Non-pigmented ciliary epithelial cell (primary cell): ENCODE measurements at regions not wholly inside any gene's neighbourhood (a gene's known extent, or its start where the extent isn't known, plus 50 kb on each side); places are given as distances from the start of the nearest gene placed in this dataset.
"Not testable (repeated sequence)": the region's sequence is repeated elsewhere in the genome, so short reads cannot be mapped to it uniquely, and the experiment has no call there.

ENCODE experiments used
- DNase-seq: peaks from one replicate; pipeline ENCODE4 v3.0.0-alpha.2; 2010; ENCODE audit warnings: low read depth

DNA sequence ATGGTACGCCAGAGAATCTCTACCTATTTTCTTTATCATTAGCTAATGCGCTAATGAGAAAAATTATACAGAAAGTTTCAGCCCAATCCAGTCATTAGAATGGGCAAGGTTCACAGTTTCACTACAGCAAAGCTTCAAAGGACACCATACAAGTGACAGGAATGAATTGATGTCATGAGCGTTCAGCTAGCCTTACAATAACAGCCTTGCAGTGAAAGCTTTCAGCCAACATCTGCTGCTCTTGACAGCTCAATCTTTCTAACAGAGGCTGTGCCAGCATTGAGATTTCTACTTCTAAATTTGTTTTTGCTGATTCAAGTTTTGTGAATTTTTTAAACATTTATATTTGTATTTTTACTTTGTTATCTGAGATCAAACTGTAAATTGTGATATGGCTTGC is 302.4 kb upstream of the FAM174A start:
- DNase-seq = no peak

GRCh38 chr5:100188778-100189177 is 346.4 kb upstream of the FAM174A start:
- no peak for DNase-seq

GRCh38 chr5:100188339-100188738 is 346.8 kb upstream of the FAM174A start:
- no peak for DNase-seq

- DNase-seq = no peak
Observed at GRCh38 chr5:100186181-100186580, 349.0 kb upstream of the FAM174A start.

GRCh38 chr5:100182402-100182801 is 352.8 kb upstream of the FAM174A start:
- no peak for DNase-seq

DNA sequence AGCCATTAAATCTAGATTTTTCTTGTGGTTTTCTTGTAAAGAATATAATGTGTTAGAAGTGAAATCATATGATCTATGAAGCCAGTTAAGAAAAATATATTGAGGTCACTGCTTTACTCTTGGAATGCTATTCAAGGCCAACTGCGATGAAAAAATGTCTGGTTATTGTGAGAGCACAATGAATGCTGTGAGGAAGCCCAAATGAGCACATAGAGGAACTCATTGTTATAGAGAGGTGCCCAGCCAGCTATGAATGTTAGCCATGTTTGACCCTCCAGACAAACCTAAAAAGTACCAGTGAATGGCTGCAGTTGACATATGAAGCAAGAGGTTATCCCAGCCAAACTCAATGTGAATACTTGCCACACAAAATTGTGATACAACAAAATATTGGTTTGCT is 359.8 kb upstream of the FAM174A start:
- no peak for DNase-seq

DNA sequence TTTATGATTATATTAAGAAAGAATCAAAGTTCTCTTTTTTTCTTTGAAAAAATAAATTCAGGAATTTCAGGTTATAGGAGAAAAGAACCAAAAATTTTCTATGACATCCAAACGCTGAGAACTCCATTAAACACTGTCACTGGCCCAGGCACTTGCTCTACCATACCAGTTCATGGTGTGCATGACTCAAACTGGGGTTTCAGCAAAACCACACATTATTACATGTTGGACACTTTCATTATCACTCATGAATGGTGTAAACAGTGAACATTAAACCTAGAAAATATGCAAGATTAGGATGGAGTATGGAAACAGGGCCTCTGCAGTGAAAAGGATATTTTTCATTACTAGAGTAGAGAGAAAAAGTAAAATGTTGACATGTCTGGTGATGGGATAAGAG is 369.9 kb upstream of the FAM174A start:
- no peak for DNase-seq

DNA sequence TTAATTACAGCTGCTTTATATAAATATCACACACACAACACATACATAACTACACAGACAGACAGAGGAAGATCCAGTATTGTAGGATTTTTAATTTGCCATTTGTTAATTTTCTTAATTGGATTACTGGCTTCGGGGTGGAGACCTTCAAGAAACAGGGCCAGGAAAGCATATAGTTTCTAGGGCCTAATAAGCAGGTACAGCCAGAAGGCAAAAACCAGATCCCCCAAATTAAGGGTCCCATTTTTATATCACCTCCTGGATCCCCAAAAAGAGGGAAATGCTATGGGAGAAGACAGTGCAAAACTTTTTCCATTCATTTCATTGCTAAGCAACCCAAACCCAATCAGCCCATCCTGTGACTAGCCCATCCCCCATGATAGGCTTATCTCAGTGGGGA is 373.3 kb upstream of the FAM174A start:
- DNase-seq = no peak

DNA sequence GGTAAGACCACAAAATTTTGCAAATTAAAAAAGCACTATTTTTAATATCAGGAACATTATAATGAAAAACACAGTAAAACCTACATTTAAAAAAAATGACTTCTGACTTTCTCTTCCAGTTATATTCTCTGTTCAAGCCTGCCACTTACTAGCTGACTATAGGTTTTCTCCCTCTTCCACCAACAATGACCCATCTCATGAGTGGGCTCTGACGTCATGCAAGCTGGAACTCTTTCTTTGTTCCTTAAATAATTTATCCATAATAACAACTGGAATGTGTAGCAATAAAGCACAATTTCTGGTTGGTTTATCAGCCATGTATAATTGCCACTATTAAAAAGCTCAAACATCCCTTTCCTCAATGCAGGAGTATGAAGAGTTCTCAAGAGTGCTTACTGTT is 378.1 kb upstream of the FAM174A start:
- DNase-seq = no peak

DNA sequence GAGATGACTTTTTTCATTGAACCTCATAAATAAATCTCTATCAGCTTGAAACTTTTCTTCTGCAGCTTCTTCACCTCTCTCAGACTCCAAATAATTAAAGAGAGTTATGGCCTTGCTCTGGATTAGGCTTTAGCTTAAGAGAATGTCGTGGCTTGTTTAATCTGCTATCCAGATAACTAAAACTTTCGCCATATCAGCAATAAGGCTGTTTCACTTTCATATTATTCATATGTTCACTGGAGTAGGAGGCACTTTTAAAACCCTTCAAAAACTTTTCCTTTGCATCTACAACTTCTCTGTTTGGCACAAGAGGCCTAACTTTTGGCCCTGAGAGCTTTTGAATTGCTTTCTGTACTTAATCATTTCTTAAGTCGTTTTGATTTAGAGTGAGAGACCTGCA is 386.9 kb upstream of the FAM174A start:
- DNase-seq = no peak

GRCh38 chr5:100142607-100143006 is 392.6 kb upstream of the FAM174A start:
- DNase-seq = no peak

DNA sequence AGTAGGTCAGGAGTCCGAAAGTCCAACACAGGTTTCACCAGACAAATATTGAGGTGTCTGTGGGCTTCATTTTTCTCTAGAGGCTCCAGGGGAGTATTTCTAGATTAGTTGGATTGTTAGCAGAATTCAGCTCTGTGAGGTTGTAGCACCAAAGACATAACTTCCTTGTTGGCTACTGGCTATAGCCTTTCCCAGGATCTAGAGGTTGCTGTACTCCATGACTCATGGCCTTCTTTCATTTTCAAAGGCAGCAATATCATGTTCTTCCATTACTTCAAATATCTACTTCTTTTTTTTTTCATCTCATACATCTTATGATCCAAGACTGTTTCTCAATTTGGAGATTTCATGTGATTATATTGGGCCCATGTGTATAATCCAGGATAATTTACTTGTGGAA is 404.0 kb upstream of the FAM174A start:
- no peak for DNase-seq

DNA sequence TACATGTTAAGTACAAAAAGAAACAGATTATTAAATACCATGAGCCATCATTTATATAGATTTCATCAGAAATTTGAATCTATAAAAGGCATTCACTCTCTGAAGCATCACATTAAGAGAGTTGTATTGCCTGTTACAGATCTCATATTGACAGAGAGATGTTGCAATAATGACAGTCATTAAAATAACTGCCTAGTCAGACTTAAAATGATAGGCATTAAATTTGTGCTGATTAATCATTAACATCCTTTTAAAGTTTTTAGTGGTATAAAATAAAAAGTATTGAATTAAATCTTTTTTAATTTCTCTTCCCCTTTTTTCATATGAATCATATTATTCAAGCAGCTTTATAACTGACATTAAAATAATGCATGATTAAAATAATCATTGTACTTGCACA is 404.9 kb upstream of the FAM174A start:
- no peak for DNase-seq

DNA sequence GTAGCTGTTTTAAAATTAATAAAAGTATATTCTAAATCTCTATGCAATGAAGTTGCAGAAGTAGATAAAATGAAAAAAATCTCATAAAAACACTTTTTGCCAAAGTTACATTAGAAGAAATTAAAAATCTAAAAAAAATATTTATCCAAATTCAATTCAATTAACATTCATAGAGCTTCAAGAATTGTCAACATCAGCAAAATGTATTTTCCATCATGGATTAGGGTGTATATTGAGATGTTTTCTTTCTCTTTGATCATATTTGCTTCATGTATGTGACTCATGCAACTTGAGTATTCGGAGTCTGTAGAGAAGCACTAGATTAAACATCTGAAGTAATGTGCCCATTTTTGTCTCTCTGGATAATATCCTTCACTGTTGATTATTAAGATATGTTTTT is 415.3 kb upstream of the FAM174A start:
- DNase-seq = no peak

DNA sequence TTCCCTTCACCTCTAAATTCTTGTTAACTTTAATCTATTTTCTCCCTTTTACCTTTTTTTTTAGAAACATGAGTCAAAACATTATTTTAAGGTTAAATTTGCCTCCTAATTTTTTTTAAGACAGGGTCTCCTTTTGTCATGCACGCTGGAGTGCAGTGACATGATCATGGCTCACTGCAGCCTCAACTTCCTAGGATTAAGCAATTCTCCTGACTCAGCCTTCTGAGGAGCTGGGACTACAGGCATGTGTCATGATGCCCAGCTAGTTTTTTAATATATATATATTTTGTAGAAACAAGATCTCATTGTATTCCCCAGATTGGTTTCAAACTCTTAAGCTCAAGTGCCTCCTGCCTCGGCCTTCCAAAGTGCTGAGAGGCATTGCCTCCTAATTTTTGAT is 424.7 kb upstream of the FAM174A start:
- DNase-seq = no peak

GRCh38 chr5:100108883-100109282 is 426.3 kb upstream of the FAM174A start:
- no peak for DNase-seq

GRCh38 chr5:100103592-100104119 is 431.5 kb upstream of the FAM174A start:
- not testable (repeated sequence) for DNase-seq

GRCh38 chr5:100101466-100101865 is 433.7 kb upstream of the FAM174A start:
- DNase-seq = not testable (repeated sequence)

DNA sequence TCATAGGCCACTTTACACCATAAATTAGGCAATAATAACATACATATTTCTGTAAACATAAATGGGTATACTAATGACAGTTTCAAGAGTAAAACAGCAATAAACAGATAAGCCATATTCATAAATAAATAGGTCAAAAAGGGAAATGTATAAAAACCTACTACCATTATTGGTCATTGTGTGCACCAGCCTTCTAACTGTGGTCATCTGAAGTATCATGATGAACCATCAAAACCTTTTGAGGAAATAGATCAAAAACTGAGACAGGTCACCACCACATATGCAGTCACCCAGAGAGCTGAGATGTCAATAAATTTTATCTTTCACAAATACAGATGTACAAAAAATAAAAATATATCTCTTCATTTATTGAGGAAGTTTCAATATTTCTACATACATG is 438.8 kb upstream of the FAM174A start:
- DNase-seq = not testable (repeated sequence)

- DNase-seq = not testable (repeated sequence)
Observed at GRCh38 chr5:100080703-100081102, 454.5 kb upstream of the FAM174A start.

DNA sequence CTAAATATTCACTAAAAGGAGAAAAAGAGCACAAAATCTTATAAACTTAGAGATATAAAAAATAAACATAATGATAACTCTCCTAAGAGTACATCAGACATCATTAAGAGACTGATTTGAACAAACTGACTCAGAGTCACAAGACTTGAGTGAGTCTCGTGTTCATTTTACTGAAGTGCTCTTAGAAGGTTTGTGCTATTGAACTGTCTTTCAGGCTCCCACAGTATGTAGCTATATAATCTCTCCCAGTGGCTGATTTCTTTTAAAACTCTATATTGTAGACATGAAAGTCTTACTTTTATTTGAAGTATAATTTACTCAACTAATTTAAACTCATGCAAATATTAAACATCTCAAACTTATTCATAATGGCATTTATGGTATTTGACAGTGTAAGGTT is 456.0 kb upstream of the FAM174A start:
- not testable (repeated sequence) for DNase-seq

DNA sequence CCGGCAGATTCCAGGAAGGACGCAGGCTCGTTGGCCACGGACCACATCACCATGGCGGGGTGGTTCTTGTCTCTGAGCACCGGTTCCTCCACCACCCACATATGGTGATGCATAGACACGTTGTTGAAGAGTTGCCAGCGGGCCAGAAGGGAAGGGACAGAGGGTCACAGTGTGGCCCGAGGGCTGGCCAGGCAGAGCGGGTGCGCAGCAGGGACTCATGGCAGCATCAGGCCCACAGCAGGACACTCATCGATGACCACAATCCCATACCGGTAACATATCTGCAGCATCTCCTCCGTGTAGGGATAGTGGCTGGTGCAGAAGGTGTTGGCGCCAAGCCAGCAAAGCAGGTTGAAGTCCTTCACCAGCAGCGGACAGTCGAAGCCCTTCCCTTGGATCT is 469.2 kb upstream of the FAM174A start:
- DNase-seq = not testable (repeated sequence)

DNA sequence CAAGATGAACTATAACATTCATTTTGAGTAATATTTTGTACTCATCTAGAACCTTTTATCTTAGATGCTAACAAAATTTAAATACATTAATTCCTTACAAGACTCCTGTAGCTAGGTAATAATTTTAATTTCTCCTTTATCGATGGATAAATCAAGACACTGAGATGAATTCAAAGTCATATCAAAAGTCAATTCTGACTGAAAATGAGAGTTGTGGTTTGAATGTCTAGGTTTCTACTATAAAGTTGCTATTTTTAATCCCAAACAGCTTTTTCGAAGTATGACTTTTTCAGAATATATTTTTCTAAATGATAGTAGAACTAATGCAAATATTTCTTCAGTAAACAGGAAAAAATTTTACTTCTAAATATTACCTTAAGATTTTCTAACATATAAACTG is 491.7 kb upstream of the FAM174A start:
- DNase-seq = no peak

- no peak for DNase-seq
Observed at GRCh38 chr5:100026606-100027005, 508.6 kb upstream of the FAM174A start.

GRCh38 chr5:100023536-100023935 is 511.6 kb upstream of the FAM174A start:
- no peak for DNase-seq
